GM11168 (cell line): ENCODE measurements at regions not wholly inside any gene's neighbourhood (a gene's known extent, or its start where the extent isn't known, plus 50 kb on each side); places are given as distances from the start of the nearest gene placed in this dataset.

ENCODE experiments used
- in situ Hi-C: fragments of 300-500 bp; cut with MboI; formaldehyde crosslinking; loops from one replicate; pipeline ENCODE4 v1.12.0; 2022; ENCODE audit warnings: low sequenced_read_pairs; ENCODE audit not compliant: unreplicated experiment

DNA sequence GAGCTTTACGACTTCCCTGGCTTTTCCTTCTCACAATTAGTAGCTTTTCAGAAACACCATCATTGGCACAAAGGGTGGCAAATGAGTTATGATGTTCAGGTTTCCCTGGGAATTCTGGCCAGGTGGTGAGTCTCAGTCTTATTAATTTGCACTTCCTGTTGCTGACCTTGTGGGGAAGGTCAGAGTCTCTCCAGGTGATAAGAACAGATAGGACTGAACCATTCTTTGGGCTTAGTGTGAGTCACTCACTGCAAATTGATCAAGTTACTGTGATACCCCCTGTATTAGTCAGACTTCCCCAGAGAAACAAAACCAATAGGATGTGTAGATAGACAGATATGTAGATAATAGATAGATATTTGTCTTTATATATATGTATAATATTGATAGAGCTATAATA is 53.8 kb upstream of the RANBP3L start:
- in situ Hi-C loops = no loop called here

GRCh38 chr5:36356915-36357314 is 55.2 kb upstream of the RANBP3L start:
- in situ Hi-C loops = no loop called here

GRCh38 chr5:36357391-36357975 is 55.8 kb upstream of the RANBP3L start:
- in situ Hi-C loops = no loop called here

- in situ Hi-C loops = no loop called here
Measured at GRCh38 chr5:36359267-36359666, 57.6 kb upstream of the RANBP3L start.

DNA sequence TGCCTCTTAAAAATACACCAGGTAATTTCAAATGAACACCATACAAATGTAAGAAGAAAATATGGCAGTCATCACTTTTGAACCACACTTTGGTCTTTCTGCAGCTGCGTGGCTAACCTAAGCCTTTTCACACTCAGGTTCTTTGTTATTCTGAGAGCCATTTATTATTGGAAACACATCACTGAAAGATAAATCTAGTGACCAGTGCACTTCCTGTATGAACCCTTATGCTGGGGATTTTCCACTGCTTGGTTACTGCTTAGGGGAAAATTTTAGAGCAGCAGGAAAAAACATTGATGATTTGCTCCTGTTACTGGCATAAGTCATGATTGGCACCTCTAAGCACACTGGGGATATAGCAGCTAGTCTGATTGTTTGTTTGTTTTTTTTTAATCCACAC is 58.6 kb upstream of the RANBP3L start:
- in situ Hi-C loops = no loop called here

- in situ Hi-C loops = no loop called here
Measured at GRCh38 chr5:36363101-36363500, 61.4 kb upstream of the RANBP3L start.

DNA sequence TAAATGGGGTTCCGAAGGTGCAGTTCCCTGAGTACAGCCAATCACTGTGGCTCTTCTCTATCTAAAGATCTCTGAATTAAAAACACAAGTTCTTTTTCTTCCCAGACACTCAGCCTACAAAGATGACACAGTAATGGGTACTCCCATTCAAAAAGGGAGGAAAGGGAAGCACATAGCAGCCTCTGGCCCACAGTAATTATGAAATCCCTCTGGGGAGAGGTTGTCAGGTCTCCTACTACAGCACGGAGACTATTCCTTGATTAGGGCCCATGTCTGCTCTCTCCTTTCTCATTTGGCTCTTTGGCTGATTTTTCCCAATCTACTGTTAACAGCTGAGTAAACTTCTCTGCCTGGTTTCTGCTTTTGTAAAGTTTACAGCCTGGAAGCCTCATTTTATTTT is 62.0 kb upstream of the RANBP3L start:
- in situ Hi-C loops = no loop called here

GRCh38 chr5:36364473-36364872 is 62.8 kb upstream of the RANBP3L start:
- in situ Hi-C loops = no loop called here

DNA sequence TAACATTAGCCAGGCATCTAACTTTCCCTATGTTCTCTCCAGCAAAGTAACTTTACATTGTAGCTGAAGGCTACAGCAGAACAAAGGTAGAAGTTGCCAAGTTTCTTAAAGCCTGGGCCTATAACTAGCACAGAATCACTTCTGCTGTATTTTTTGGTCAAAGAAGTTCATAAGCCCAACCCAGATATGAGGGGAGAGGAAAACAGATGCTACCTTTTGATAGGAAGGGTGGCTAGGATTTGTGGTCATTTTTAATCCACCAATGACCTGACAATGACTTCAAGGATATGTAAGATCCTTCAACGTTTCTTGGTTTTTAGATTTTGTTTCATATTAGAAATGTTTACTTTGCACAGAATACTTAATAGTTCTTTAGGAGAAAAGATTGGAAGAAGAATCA is 64.2 kb upstream of the RANBP3L start:
- in situ Hi-C loops = no loop called here

GRCh38 chr5:36366883-36367282 is 65.2 kb upstream of the RANBP3L start:
- in situ Hi-C loops = no loop called here

- in situ Hi-C loops = no loop called here
Measured at GRCh38 chr5:36367524-36367923, 65.8 kb upstream of the RANBP3L start.

- in situ Hi-C loops = no loop called here
Measured at GRCh38 chr5:36369219-36369690, 67.6 kb upstream of the RANBP3L start.

DNA sequence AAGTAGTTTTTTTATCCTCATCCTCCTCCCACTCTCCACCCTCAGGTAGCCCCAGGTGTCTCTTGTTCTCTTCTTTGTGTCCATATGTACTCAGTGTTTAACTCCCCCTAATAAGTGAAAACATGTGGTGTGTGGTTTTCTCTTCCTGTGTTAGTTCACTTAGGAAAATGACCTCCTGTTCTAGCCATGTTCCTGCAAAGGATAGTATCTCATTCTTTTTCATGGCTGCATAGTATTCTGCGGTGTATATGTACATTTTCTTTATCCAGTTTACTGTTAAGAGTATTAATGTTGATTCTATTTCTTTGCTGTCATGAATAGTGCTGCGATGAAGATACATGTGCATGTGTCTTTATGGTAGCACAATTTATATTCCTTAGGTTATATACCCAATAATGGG is 68.4 kb upstream of the RANBP3L start:
- in situ Hi-C loops = no loop called here

DNA sequence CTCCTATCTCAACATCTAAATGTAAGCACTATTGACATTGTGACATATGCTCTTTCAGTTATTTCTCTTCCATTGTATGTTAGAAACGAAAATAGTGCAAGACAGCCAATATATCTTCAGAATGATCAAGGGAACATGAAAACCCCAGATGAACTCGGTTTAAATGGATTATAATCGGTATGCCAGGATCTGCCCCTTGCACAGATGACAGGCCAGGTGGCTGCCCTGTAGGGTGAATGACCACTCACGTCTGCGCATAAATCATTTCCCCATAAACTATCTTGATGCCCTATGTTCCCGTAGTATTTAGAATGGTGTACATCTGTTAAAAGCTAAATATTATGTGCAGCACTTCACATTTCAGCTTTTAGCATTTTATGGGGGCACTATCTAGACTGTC is 69.7 kb upstream of the RANBP3L start:
- in situ Hi-C loops = no loop called here

DNA sequence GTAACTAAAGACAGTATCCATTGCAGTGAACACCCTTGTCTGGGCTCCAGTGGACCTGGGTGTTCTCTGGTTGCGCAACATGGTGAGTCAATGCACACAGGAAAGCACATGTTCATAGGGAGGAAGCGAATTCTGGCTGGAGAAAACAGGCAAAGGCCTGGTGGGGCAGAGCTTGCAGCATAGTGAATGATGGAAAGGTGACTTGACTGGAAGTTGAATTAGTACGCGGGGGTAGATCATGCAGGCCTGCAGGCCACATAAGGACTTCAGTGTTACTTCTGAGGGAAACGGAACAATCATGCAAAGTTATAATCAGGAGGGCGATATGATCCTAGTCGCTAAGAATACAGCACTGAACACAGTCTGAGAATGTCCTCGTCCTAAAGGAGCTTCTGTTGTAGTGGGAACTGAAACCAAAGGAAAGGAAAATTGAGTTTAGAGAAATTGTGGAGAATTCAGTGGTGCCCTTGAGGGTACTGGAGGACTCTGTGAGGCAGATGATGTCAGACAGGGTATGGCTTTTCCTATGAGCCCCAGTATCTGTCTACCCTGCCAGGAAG is 71.9 kb upstream of the RANBP3L start:
- in situ Hi-C loops = no loop called here

GRCh38 chr5:36374266-36374862 is 72.7 kb upstream of the RANBP3L start:
- in situ Hi-C loops = no loop called here

DNA sequence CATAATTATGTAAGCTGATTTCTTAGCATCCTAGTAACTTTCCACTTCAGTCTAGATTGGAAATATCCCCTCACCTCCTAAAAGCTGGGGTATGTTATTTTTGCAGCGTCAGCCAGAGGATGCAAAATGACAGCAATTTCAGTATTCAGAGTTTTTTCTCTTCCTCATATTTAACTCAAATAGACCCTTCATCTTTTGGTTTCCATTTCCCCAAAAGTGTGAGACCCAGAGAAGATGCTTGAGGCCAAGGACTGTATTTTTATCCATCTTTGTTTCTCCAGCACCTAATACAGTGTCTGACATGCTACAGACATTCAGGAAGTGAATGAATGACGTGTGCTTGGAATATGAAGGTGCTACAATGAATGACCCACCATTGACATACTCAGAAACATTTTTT is 75.5 kb upstream of the RANBP3L start:
- in situ Hi-C loops = no loop called here

GRCh38 chr5:36378551-36378950 is 76.8 kb upstream of the RANBP3L start:
- in situ Hi-C loops = no loop called here

DNA sequence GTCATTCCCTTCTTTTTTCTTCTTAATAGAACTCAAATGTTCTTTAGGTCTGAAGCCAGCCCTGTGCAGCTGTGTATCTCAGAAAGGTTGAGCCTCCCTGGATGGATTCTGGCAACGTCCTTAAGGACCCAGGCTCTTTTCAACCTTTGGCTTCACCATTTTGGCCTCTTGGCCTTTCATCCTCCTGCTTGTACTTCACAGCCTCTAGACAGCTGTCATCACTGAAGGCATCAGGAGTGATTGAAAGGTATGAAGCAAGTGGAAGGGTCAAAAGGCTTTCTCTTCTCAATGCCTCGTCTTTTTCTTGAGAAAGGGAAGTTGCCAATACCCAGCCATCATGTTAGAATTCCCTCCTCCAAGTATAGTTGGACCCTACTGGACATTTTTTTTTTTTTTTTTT is 81.2 kb upstream of the RANBP3L start:
- in situ Hi-C loops = no loop called here

- in situ Hi-C loops = no loop called here
Measured at GRCh38 chr5:36383942-36384341, 82.2 kb upstream of the RANBP3L start.

- in situ Hi-C loops = no loop called here
Measured at GRCh38 chr5:36384845-36385244, 83.1 kb upstream of the RANBP3L start.

- in situ Hi-C loops = no loop called here
Measured at GRCh38 chr5:36385495-36385894, 83.8 kb upstream of the RANBP3L start.
